ENCODE measurements at regions not wholly inside any gene's neighbourhood (a gene's known extent, or its start where the extent isn't known, plus 50 kb on each side); places are given as distances from the start of the nearest gene placed in this dataset.
"Not testable (repeated sequence)": the region's sequence is repeated elsewhere in the genome, so short reads cannot be mapped to it uniquely, and the experiment has no call there.

DNA sequence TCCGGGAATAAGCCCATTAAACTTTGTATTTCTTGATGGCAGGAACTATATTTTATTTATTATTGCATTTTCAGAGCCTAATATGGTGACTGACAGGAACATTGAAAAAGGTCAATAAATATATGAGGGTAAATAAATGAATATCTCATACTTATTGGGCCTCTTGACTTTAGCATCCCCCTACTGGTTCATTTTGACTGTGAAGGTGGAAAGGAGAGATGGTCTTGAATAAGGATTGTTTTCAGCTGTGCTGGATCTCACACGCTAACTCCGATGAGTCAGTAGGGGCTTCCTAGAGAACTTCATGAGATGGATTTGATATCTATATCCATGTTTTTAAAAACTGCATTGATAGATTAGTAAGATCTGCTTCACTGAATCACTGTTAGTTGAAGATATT is 1026.0 kb downstream of the REEP3 start:
- DNase-seq (ENCODE audit: low read depth, low spot score) = no peak

- DNase-seq (ENCODE audit: low read depth, low spot score) = no peak
Measured at GRCh38 chr10:64555666-64556065, 1034.5 kb downstream of the REEP3 start.

DNA sequence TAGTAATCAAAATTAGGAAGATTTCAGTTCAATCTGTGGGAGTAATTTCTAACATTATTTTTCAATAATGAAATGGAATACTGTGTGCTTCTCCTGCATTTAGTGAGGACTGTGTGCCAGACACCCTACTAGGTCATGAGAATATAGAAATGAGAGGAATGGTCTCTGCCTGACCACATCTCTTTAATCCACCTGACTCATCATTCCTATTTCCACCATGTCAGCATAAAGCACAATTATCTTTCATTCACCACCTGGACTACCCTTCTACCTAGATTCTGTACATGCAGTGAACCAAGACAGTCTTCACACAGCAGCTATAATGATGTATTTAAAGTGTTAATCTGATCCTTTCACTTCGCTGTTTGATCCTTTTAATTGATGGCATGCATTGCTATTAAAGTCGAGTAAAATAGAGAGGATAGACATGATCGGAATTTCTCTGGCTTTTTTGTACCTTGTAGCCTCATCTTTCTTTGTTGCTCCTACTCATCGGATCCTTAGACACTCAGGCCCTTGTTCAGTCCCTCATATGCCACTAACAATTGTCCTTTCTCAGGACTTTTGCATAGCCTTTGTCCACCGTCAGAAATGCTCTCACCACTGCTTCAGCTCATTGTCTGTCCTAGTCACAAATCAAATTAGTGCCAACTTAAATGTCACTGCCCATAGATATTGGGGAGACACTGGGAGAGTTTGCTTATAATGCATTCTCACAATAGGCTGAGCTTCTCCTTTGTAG is 1037.1 kb downstream of the REEP3 start:
- no peak for DNase-seq (ENCODE audit: low read depth, low spot score)

- DNase-seq (ENCODE audit: low read depth, low spot score) = no peak
Measured at GRCh38 chr10:64571056-64571455, 1049.9 kb downstream of the REEP3 start.

GRCh38 chr10:64573623-64574325 is 1052.6 kb downstream of the REEP3 start:
- no peak for DNase-seq (ENCODE audit: low read depth, low spot score)

- no peak for DNase-seq (ENCODE audit: low read depth, low spot score)
Measured at GRCh38 chr10:64574371-64574770, 1053.2 kb downstream of the REEP3 start.

GRCh38 chr10:64576497-64576896 is 1055.3 kb downstream of the REEP3 start:
- DNase-seq (ENCODE audit: low read depth, low spot score) = no peak

DNA sequence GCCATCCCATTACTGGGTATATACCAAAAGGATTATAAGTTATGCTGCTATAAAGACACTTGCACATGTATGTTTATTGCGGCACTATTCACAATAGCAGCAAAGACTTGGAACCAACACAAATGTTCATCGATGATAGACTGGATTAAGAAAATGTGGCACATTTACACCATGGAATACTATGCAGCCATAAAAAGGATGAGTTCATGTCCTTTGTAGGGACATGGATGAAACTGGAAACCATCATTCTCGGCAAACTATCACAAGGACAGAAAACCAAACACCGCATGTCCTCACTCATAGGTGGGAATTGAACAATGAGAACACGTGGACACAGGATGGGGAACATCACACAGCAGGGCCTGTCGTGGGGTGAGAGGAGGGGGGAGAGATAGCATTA is 1057.6 kb downstream of the REEP3 start:
- DNase-seq (ENCODE audit: low read depth, low spot score) = not testable (repeated sequence)

DNA sequence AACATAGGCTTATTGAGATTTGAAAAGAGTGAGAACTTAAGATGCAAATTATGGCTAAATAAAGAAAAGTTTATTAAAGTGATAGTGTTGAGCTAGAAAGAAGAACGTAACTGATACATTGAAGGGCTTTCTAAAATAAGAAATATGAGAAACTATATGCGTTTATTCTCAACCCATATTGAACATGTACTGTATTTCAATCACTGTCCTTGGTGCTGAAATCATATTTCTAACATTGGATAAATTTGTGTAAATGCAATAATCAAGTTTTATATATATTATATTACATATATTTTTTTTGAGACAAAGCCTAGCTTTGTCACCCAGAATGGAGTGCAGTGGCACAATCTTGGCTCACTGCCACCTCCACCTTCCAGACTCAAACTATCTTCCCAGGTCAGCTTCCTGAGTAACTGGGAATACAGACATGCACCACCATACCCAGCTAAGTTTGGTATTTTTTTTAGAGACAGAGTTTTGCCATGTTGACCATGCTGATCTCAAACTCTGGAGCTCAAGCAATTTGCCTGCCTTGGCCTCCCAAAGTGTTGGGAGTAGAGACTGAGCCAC is 1065.8 kb downstream of the REEP3 start:
- no peak for DNase-seq (ENCODE audit: low read depth, low spot score)

GRCh38 chr10:64594072-64594471 is 1072.9 kb downstream of the REEP3 start:
- no peak for DNase-seq (ENCODE audit: low read depth, low spot score)

GRCh38 chr10:64598600-64598999 is 1077.4 kb downstream of the REEP3 start:
- no peak for DNase-seq (ENCODE audit: low read depth, low spot score)

DNA sequence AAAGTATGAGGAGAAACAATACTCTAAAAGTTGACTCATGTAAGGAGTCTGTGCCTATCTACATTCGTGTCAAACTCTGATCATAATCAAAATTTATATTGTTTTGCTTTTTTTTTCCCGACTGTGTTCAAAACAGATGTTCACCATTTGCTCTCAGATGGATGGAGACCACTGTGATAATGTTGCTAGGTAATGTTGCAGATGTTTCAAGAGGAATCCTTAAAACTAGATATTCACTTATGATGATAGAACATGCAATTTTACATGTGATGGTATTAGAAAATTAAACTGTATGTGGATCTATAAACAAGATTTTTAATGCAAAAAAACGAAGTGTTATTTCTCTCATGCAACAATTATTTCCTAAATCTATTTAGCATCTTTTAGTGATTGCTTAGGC is 1080.1 kb downstream of the REEP3 start:
- DNase-seq (ENCODE audit: low read depth, low spot score) = no peak

DNA sequence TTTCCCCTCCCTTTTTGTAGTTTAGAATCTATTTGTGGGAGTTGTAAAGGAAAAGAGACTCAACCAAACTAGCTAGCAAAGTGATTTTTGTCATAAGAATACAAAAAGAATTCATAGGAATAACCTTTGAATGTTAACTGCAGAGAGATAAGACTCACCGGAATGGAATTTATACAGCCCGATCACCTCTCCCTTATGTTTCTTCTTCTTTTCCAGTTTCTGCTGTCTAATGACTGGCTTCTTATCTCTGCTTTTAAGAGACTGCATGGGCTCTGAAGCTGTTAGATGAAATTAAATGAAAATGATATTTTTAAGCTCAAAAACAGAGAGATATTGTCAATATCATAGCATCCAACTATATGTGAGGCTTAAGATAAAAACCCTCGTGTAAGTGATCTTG is 1095.9 kb downstream of the REEP3 start:
- DNase-seq (ENCODE audit: low read depth, low spot score) = no peak

DNA sequence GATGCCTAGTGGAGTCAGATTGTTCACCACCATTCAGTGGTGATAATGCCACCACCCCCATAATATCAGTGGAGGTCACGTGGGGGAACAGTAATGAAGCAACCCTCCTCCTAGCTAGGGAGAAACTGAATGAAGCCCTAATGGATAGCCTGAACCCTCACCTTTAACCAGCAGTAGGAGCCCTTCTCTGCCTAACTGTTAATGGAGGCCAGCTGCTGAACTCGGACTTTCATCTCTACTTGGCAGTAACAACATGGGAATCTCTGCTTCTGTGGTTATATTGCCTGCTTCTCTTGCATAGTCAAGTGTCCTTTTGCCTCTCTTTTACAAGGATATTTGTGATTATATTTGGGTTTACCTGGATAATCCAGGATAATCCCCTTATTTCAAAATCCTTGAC is 1097.9 kb downstream of the REEP3 start:
- DNase-seq (ENCODE audit: low read depth, low spot score) = no peak

DNA sequence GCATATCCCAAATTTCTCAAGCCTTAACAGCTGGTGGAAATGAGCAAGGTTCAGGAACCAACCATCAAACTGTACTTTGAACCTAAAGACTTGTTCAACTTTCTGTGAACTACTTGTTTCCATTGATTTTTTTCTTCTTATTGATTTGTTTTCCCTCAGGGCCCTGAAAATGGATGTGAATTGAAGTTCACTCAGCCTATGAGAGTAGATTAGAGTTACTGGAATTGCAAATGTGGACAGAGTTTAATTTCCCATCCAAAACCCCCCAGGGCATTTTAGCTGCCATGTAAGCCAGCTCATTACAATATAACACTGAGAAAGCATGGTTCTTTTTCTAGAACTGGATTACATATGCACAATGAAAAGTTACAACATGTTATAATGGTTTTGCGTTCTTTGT is 1105.7 kb downstream of the REEP3 start:
- no peak for DNase-seq (ENCODE audit: low read depth, low spot score)

DNA sequence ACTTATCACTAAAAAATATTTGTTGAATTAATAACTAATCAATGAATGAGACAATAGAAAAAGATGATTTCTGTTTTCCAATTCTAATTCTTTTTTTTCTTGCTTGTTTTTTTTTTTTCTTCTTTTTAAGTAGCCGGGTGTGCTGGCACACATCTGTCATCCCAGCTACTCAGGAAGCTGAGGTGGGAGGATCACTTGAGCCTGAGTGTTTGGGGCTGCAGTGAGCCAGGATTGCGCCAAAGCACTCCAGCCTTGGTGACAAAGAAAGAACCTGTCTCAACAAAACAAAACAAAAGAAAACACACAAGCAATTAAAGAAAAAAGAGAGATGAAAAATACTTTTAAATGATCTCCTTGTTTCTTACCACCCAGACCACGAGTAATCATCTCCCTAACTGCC is 1109.3 kb downstream of the REEP3 start:
- no peak for DNase-seq (ENCODE audit: low read depth, low spot score)

DNA sequence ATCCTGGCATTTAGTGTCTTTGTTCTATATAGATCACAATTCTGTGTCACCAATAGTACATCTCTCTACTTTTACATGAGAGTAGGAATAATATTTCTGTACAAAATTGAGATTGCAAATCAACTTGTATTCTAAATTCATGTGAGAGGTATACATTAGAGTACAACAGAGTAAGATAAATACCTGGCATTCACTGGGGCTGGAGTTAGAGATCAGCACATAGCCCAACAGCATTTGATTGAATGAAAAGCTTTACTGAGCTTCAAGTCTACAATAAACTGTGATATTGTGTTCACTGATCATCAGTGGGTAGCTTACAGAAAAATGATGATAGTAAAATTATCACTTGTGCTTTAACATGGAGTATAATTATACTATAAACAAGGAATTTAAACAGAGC is 1114.7 kb downstream of the REEP3 start:
- no peak for DNase-seq (ENCODE audit: low read depth, low spot score)

DNA sequence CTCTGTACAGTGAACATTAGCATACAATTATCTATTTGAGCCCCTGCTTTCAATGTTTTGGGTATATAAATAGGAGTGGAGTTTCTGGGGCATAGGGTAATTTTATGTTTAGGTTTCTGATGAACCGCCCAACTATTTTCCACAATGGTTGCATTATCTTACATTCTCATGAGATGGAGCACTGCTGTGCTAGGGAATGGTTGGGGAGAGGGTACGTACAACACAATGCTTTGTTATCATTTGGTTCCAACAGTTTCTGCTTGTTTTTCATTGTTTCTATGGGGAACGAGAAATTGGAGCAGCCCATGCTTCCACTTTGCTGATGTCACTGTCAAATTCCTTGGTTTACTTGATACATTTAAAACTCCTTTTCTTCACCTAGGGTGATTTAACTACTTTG is 1115.3 kb downstream of the REEP3 start:
- no peak for DNase-seq (ENCODE audit: low read depth, low spot score)

GRCh38 chr10:64637939-64638338 is 1116.7 kb downstream of the REEP3 start:
- DNase-seq (ENCODE audit: low read depth, low spot score) = no peak

- DNase-seq (ENCODE audit: low read depth, low spot score) = no peak
Measured at GRCh38 chr10:64648915-64649314, 1127.7 kb downstream of the REEP3 start.

DNA sequence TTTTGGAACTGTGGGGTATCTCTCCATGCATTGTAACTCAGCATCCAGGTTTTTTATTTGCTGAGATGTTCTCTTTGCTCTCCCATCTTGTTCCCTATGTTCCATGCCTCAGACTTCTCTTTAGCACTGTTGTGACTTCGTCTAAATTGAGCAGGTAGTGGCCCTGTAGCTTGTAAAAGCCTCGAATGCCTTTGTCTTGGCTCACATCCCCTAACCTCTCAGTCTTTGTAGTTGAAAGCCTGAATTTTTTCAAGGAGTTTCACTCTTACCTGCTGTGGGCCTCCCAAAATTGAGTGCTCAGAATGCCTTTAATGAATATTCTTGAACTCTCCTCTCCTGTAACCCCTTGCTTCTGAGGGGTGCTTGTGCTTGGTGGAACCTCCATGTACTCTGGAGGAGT is 1137.3 kb downstream of the REEP3 start:
- no peak for DNase-seq (ENCODE audit: low read depth, low spot score)

GRCh38 chr10:64659311-64659710 is 1138.1 kb downstream of the REEP3 start:
- DNase-seq (ENCODE audit: low read depth, low spot score) = no peak

DNA sequence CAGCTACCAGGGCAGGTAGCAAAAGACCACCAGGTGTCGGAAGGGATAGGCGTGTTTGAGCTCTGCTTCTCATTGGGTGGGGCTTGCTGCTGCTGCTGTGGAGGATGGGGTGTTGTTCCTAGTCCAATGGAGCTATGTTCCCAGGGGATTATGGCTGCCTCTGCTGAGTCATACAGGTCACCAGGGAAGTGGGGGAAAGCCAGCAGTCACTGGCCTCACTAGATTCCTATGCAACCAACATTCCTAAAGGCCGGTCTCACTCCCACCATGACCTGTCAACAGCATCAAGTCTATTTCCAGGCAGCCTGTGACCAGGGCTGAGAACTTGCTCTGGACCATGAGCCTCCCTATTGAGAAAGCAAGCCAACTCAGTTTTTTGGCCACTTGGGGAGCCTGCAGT is 1160.8 kb downstream of the REEP3 start:
- no peak for DNase-seq (ENCODE audit: low read depth, low spot score)
